ENCODE measurements at regions not wholly inside any gene's neighbourhood (a gene's known extent, or its start where the extent isn't known, plus 50 kb on each side); places are given as distances from the start of the nearest gene placed in this dataset.
"Not testable (repeated sequence)": the region's sequence is repeated elsewhere in the genome, so short reads cannot be mapped to it uniquely, and the experiment has no call there.

GRCh38 chr1:118828038-118828437, 160.1 kb downstream of the TBX15 start:
- DNase-seq: no peak

- DNase-seq: no peak
Measured at GRCh38 chr1:118827636-118828035, 160.5 kb downstream of the TBX15 start.

GRCh38 chr1:118827207-118827606, 160.9 kb downstream of the TBX15 start:
- DNase-seq: no peak

GRCh38 chr1:118826669-118827068, 161.5 kb downstream of the TBX15 start:
- DNase-seq: no peak

GRCh38 chr1:118825619-118826018, 162.5 kb downstream of the TBX15 start:
- DNase-seq: no peak

GRCh38 chr1:118821801-118822200, 166.3 kb downstream of the TBX15 start:
- no peak for DNase-seq

GRCh38 chr1:118820864-118821263, 167.3 kb downstream of the TBX15 start:
- no peak for DNase-seq

- no peak for DNase-seq
Measured at GRCh38 chr1:118815909-118816308, 172.2 kb downstream of the TBX15 start.

GRCh38 chr1:118812555-118812954, 175.6 kb downstream of the TBX15 start:
- no peak for DNase-seq

- no peak for DNase-seq
Measured at GRCh38 chr1:118811156-118811555, 177.0 kb downstream of the TBX15 start.

GRCh38 chr1:118809586-118809985, 178.6 kb downstream of the TBX15 start:
- no peak for DNase-seq

GRCh38 chr1:118803128-118803527, 185.0 kb downstream of the TBX15 start:
- DNase-seq: not testable (repeated sequence)

- DNase-seq: no peak
Measured at GRCh38 chr1:118791094-118791691, 196.9 kb downstream of the TBX15 start.

- DNase-seq: no peak
Measured at GRCh38 chr1:118788463-118788862, 199.7 kb downstream of the TBX15 start.

- no peak for DNase-seq
Measured at GRCh38 chr1:118786454-118787155, 201.5 kb downstream of the TBX15 start.

GRCh38 chr1:118785246-118785645, 202.9 kb downstream of the TBX15 start:
- no peak for DNase-seq

- no peak for DNase-seq
Measured at GRCh38 chr1:118783095-118783758, 204.9 kb downstream of the TBX15 start.

GRCh38 chr1:118773656-118774055, 214.5 kb downstream of the TBX15 start:
- DNase-seq: no peak

GRCh38 chr1:118767971-118768370, 220.2 kb downstream of the TBX15 start:
- DNase-seq: no peak

- no peak for DNase-seq
Measured at GRCh38 chr1:118753976-118754375, 234.2 kb downstream of the TBX15 start.

GRCh38 chr1:118751166-118751565, 237.0 kb downstream of the TBX15 start:
- DNase-seq: no peak

- DNase-seq: no peak
Measured at GRCh38 chr1:118744420-118744819, 243.7 kb downstream of the TBX15 start.

- DNase-seq: no peak
Measured at GRCh38 chr1:118739501-118739900, 248.6 kb downstream of the TBX15 start.

- no peak for DNase-seq
Measured at GRCh38 chr1:118736322-118736721, 251.8 kb downstream of the TBX15 start.

Data from hippocampal formation (tissue), 2 donors.